Renal pelvis (tissue), 1 donor: ENCODE measurements at regions not wholly inside any gene's neighbourhood (a gene's known extent, or its start where the extent isn't known, plus 50 kb on each side); places are given as distances from the start of the nearest gene placed in this dataset.
"Not testable (repeated sequence)": the region's sequence is repeated elsewhere in the genome, so short reads cannot be mapped to it uniquely, and the experiment has no call there.

Experiments used
- DNase-seq: peaks from one replicate; pipeline ENCODE4 v3.0.0-alpha.2; 2013

GRCh38 chr12:38016602-38017001 lies 300.0 kb upstream of the ALG10B start:
- DNase-seq, result no peak

DNA sequence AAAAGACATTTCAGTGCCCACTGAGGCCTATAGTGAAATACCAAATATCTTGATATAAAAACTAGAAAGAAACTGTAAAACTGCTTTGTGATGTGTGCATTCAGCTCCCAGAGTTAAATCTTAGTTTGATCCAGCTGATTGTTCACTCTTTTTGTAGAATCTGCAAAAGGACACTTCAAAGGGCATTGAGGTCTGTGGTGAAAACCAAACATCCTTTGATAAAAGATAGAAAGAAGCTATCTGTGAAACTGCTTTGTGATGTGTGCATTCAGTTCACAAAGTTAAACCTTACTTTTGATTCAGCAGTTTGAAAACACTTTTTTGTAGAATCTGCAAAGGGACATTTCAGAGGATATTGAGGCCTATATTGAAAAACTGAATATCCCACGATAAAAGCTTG lies 290.7 kb upstream of the ALG10B start:
- no peak for DNase-seq

GRCh38 chr12:38053113-38053512 lies 263.5 kb upstream of the ALG10B start:
- DNase-seq, result no peak

DNA sequence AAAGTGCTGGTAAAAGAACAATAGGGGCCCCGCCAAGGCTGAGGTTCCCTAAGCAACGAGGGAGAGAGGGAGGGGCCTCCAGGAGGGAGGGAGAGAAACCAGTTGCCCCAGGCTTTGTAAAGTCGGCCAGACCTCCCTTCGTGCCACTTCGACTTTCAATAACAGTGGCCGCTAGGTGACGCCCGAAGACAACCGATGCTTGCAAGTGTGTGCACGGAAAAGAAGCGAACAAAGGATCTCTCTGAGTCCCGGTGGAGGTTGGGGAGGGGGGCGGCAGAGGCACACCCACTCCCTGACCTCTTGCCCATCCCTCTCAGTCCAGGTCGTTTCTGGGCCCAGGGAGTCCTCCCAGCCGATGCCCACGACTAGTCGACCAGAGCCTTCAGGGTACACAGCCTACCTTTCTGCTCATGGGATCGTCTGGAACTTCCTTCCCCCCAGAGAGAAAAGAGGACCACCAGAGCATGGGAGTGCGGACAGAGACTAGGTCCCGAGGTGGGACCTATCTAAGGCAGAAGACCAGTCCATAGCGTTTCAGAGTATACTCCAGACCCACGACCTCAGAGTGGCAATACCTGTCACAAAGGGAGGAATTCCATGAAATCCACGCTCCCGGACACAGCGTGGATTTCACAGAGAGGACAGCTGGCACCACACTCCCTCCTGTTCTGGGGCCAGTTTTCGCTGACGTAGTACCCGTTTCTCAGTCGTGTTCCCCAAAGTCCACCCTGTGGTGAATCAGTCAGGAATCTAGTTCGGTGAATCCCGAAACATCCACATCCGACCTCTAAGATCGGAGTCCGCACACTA lies 262.7 kb upstream of the ALG10B start:
- no peak for DNase-seq

DNA sequence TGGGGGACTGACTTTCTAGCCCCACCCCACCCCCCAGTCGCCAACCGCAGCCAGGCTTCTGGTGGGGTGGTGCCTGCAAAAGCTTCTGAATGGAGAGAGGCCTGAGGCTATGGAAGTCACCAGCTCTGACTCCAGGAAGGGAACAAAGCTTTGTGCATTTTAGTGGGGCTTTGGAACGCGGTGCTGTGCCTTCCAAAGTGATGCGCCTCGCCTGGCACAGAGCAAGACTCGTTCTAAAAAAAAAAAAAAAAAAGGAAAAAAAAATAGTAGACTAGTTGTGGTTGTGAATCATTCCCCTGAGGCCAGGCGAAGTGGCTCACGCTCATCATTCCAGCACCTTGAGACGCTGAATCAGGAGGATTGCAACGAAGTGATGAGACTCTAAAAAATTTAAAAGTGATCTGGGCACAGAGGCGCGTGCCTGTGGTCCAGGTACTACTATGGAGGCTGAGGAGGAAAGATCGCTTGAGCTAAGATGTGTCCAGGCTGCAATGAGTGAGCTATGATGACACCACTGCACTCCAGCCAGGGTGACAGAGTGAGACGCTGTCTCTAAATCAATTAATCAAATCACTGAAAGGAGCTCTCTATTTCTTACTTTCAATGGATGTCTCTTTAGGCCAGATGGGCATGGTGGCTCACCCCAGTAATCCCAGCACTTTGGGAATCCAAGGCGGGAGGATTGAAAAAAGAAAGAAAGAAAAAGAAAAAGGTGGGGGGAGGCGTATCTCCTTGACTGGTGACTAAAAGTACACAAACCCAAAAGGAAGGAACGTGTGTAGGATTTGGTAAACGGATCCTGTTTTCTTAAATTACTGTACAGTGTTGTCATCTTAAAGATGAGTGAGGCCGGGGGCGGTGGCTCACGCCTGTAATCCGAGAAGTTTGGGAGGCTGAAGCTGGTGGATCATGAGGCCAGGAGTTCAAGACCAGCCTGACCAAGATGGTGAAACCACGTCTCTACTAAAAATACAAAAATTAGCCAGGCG lies 259.6 kb upstream of the ALG10B start:
- DNase-seq, result no peak

DNA sequence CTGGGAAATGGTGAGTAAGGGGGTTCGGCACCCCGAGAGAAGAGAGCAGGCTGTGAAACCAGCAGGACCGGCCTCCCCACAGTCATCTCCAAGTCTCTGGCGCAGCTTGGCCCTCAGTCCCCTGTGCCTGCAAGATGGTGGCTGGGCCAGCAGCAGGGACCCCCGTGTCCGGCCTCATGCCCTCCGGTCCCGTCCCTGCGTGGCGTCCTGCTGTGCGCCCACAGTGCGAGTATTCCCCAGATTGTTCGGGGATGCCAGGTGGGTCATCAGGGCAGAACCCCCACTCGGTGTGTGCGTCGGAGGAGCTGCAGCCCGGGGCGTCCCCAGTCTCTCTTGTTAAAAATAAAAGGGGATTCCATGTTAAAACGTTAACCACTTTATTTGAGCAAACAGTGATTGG lies 216.9 kb upstream of the ALG10B start:
- DNase-seq, result no peak

GRCh38 chr12:38101753-38102152 lies 214.8 kb upstream of the ALG10B start:
- DNase-seq, result no peak

- DNase-seq, result no peak
Observed at GRCh38 chr12:38102197-38102596, 214.4 kb upstream of the ALG10B start.

GRCh38 chr12:38110026-38110699 lies 206.4 kb upstream of the ALG10B start:
- DNase-seq, result no peak

- DNase-seq, result no peak
Observed at GRCh38 chr12:38113991-38114390, 202.6 kb upstream of the ALG10B start.

- DNase-seq, result no peak
Observed at GRCh38 chr12:38116968-38117367, 199.6 kb upstream of the ALG10B start.

GRCh38 chr12:38118632-38119031 lies 197.9 kb upstream of the ALG10B start:
- no peak for DNase-seq

GRCh38 chr12:38120438-38120837 lies 196.1 kb upstream of the ALG10B start:
- DNase-seq, result no peak

DNA sequence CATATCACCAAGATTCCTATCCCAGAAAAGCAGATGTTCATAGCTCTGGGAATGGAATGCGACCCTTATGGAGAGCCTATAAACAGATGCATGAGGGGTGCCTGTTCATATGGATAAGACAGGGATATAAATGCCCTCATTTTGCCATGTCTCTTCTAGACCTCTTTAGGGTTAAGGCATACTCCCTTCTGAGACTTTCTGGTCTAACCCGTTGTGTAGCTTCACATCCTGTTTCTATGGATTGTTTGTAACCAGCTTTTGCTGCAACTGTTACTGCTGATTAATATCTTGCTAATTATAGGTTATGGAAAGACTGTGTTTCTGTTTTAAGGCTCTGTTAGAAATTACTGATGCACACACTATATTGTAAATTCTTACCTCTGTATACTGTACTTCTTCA lies 193.5 kb upstream of the ALG10B start:
- not testable (repeated sequence) for DNase-seq

DNA sequence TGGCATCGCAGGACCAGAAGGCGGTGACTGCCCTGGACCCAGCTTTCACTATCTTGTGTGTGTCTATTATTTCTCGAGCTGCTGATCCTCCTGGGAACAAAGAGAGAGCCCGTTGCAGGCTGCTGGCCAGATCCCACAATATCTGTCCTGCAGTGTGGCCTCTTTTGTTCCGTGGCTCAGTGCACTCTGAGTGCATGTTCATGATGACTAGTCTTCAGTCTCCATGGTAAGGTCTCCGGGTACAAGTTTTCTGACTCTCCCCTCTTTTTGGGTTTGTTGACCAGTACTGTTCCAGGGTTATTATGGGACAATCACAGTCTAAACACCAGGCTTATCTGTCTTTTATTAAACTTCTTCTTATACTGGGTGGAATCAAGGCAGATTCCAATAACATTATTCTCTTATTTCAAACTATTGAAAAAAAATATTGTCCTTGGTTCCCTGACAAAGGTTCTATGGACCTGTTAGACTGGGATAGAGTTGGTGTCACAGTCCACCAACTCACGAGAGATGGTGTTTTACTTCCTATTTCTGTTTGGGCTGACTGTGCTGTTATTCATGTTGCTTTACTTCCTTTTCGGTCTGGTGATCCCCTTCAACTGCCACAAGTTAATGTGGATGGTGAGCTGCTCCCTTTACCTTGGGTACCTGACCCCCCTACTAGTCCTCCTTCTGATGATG lies 192.9 kb upstream of the ALG10B start:
- DNase-seq, result no peak

- no peak for DNase-seq
Observed at GRCh38 chr12:38124247-38125012, 192.1 kb upstream of the ALG10B start.

- no peak for DNase-seq
Observed at GRCh38 chr12:38132139-38132538, 184.4 kb upstream of the ALG10B start.

DNA sequence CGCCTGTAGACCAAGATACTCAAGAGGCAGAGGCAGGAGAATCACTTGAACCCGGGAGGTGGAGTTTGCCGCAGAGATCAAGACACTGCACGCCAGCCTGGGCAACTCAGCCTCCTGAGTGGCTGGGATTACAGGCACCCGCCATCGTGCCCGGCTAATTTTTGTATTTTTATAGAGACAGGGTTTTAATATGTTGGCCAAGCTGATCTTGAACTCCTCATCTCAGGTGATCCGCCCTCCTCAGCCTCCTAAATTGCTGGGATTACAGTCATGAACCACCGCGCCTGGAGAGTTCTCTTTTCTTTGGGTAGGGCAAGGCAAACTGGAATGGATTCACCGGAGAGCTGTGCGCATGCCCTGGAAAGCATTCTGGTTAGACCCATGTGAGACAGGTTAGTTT lies 179.3 kb upstream of the ALG10B start:
- no peak for DNase-seq

DNA sequence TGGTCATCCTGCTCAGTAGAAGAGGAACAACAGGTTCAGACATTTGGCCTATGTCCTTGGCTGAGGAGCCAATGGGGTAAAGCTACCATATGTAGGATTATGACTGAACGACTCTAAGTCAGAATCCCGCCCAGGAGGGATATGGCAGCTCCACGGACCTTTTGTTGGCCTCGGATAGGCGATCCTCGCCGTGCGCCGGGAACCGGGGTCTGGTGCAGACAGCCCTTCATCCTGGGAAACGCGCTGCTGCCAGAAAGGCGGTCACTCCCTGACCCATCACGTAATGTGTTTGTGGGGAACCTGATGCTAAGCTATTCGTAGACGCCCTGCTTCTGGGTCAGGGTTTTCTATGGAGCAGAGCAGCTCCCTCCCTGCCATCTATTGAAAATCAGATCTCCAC lies 178.9 kb upstream of the ALG10B start:
- no peak for DNase-seq

DNA sequence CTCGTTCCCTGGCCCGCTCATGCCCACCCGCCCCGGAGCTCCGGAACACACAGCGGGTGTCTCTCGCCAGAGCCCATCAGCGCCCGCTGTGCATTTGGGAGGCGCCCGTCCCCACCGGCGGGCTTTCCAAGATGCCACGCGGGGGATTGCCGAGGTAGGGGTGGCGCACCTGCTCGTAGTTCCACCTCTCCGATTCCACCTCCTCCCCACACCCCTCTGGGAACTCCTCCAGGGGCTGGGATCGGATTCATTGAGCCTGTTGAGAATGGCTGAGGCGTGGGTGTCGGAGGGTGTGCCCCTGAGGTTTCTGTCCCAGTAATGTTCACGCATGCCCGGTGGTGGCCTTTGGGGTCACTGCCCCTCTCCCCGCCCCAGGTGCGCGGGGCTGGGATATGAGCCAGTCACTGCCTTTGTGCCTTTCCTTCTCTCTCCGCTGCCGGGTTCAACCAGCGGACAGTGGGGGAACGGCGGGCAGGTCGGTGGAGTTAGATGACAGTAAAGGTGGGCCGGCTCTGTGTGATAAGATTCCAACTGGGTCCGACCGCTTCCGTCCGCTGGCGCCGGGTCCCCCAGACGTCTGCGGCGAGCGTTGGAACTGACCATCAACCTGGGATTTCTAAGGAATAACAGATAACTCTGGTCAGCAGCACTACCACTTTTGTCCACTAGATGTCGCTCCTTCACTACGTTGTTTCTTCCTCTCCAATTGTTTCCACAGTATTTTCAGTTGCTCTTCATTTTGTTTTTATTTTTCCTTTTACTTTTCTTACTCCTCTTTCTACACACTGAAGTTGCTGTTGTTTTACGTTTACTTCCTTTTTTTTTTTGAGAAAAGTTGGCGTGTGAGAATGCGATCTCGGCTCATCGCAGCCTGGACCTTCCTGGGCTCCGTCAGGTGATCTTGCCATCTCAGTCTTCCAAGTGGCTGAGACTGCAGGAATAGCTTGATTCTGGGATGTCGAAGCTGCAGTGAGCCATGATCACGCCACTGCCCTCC lies 178.1 kb upstream of the ALG10B start:
- DNase-seq, result peak; percentile 48
